K562 (cell line): ENCODE measurements at regions not wholly inside any gene's neighbourhood (a gene's known extent, or its start where the extent isn't known, plus 50 kb on each side); places are given as distances from the start of the nearest gene placed in this dataset.

ENCODE experiments used
- EP300 ChIP-seq: IDR thresholded peaks from 2 replicates; pipeline ENCODE4 v1.6.1; 2012; ENCODE audit warnings: low read length, improper control_type of control experiment
- POLR2A ChIP-seq: fragments of 450-650 bp; conservative IDR thresholded peaks from 2 replicates; pipeline ENCODE4 v1.6.1; 2016
- RFX1 ChIP-seq: fragments of 450-650 bp; IDR thresholded peaks from 2 replicates; pipeline ENCODE4 v1.6.1; 2016; ENCODE audit warnings: mild to moderate bottlenecking, moderate library complexity
- SIN3A ChIP-seq, 2 experiments: fragments of 150-350 bp in 1 of 2; IDR thresholded peaks; 2 replicates each; pipeline ENCODE4 v1.6.1; 2011 to 2016; ENCODE audit warnings: borderline replicate concordance in 2 of 2, low read depth in 2 of 2, low read length in 2 of 2, mild to moderate bottlenecking in 2 of 2, moderate library complexity in 2 of 2; ENCODE audit not compliant: control insufficient read depth in 1 of 2
- SMC3 ChIP-seq: conservative IDR thresholded peaks from 2 replicates; pipeline ENCODE4 v1.6.1; 2011; ENCODE audit warnings: low read depth, low read length, improper control_type of control experiment; ENCODE audit not compliant: insufficient read depth
- TCF7 ChIP-seq: sonication (generic); IDR thresholded peaks from 2 replicates; pipeline ENCODE4 v1.6.1; 2016; ENCODE audit warnings: antibody characterized with exemption, borderline replicate concordance
- TF ChIP-seq, protein P1 (sequence below), 3 experiments: IDR thresholded peaks in 2 of 3; conservative IDR thresholded peaks in 1 of 3; 2 replicates each; pipeline ENCODE4 v1.5.1; 2011 to 2012; ENCODE audit warnings: low read length in 3 of 3, mild to moderate bottlenecking in 3 of 3, control low read depth in 2 of 3, improper control_type of control experiment in 1 of 3, inconsistent platforms in 1 of 3, low read depth in 1 of 3, mixed read lengths in 1 of 3, moderate library complexity in 1 of 3; ENCODE audit not compliant: insufficient read depth in 2 of 3

DNA sequence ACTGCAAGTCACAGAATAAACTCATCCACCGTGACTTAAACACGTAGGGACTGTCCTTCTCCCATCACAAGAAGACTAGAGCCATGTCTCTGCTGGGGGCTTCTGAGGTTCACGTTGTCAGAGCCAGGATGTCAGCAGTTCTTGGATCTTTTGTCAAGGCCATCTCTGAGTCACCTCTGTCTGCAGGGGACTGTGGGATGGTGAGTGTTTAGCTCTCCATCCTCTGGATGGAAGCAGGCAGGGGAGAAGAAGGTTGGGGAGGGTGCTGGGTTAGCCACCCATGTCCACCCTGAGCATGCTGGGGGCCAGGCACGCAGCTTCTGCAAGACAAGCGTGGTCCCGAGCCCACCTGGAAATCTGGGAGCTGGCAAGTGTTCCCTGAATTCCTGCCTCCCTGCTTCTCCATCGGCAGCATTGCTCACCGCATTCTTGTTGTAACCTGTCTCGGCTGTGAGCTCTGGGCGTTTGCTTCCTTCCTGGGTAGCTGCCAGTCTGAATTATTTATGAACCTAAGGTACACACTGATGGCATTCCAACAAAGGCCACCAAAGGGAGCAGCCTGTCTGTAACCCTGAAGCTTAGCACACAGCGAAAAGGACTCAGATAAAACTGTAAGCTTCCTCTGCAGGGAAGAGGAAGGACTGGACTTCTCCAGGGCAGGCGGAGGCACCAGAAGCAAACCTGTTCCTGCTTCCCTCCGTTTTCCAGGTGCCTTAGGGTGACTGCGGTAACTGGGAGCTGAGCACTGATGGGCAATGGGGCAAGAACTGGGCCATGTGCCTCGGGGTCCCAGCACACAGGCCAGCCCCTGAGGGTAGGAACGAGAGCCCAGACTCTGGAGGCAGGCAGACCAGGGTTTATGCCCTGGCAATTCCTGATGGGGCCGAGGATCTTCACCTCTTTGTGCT, 88.6 kb downstream of the RIPK4 start:
- TF ChIP-seq SIN3A (IDR thresholded peaks at IDR 0.05; ENCODE audit: borderline replicate concordance in 2 of 2, control insufficient read depth in 1 of 2, low read depth in 2 of 2, low read length in 2 of 2) (no peak), EP300 (no peak), TCF7 (no peak), POLR2A (no peak), RFX1 (no peak), SMC3 (no peak)
- TF ChIP-seq, protein P1, sequence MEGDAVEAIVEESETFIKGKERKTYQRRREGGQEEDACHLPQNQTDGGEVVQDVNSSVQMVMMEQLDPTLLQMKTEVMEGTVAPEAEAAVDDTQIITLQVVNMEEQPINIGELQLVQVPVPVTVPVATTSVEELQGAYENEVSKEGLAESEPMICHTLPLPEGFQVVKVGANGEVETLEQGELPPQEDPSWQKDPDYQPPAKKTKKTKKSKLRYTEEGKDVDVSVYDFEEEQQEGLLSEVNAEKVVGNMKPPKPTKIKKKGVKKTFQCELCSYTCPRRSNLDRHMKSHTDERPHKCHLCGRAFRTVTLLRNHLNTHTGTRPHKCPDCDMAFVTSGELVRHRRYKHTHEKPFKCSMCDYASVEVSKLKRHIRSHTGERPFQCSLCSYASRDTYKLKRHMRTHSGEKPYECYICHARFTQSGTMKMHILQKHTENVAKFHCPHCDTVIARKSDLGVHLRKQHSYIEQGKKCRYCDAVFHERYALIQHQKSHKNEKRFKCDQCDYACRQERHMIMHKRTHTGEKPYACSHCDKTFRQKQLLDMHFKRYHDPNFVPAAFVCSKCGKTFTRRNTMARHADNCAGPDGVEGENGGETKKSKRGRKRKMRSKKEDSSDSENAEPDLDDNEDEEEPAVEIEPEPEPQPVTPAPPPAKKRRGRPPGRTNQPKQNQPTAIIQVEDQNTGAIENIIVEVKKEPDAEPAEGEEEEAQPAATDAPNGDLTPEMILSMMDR (IDR thresholded peaks at IDR 0.05 in 2 of 3, conservative IDR thresholded peaks at IDR 0.05 in 1 of 3; ENCODE audit: insufficient read depth in 2 of 3, low read depth in 1 of 3, low read length in 3 of 3) = no peak
